ENCODE measurements at regions not wholly inside any gene's neighbourhood (a gene's known extent, or its start where the extent isn't known, plus 50 kb on each side); places are given as distances from the start of the nearest gene placed in this dataset.

GRCh38 chr2:23114299-23114698, 270.7 kb upstream of the KLHL29 start:
- TF ChIP-seq EZH2 (IDR thresholded peaks at IDR 0.05; ENCODE audit: low read length, missing control alignments) (no peak), CTCF (conservative IDR thresholded peaks at IDR 0.05 in 1 of 2, IDR thresholded peaks at IDR 0.05 in 1 of 2; ENCODE audit: low read depth in 1 of 2, low read length in 2 of 2) (no peak)
